CD4-positive, alpha-beta T cell treated with Interleukin-6 for 4 hours (primary cell): ENCODE measurements at regions not wholly inside any gene's neighbourhood (a gene's known extent, or its start where the extent isn't known, plus 50 kb on each side); places are given as distances from the start of the nearest gene placed in this dataset.
"Not testable (repeated sequence)": the region's sequence is repeated elsewhere in the genome, so short reads cannot be mapped to it uniquely, and the experiment has no call there.

Experiments used
- DNase-seq: peaks from one replicate; pipeline ENCODE4 v3.0.0-alpha.2; 2020; ENCODE audit warnings: mixed read lengths

GRCh38 chr2:90087792-90088191 is 1396.3 kb downstream of the RPIA start:
- not testable (repeated sequence) for DNase-seq

- not testable (repeated sequence) for DNase-seq
Measured at GRCh38 chr2:90093571-90094270, 1402.2 kb downstream of the RPIA start.

- not testable (repeated sequence) for DNase-seq
Measured at GRCh38 chr2:90097617-90098016, 1406.1 kb downstream of the RPIA start.

GRCh38 chr2:90105142-90105541 is 1413.7 kb downstream of the RPIA start:
- DNase-seq, result not testable (repeated sequence)

- DNase-seq, result not testable (repeated sequence)
Measured at GRCh38 chr2:90123409-90123808, 1431.9 kb downstream of the RPIA start.

GRCh38 chr2:90139046-90139445 is 1447.6 kb downstream of the RPIA start:
- DNase-seq, result not testable (repeated sequence)

GRCh38 chr2:90141558-90141957 is 1450.1 kb downstream of the RPIA start:
- DNase-seq, result not testable (repeated sequence)

- DNase-seq, result not testable (repeated sequence)
Measured at GRCh38 chr2:90151805-90152204, 1460.3 kb downstream of the RPIA start.

- not testable (repeated sequence) for DNase-seq
Measured at GRCh38 chr2:90170978-90171377, 1479.5 kb downstream of the RPIA start.

GRCh38 chr2:90173081-90173480 is 1481.6 kb downstream of the RPIA start:
- DNase-seq, result not testable (repeated sequence)

- not testable (repeated sequence) for DNase-seq
Measured at GRCh38 chr2:90179591-90179990, 1488.1 kb downstream of the RPIA start.

GRCh38 chr2:90207454-90208058 is 1516.1 kb downstream of the RPIA start:
- DNase-seq, result no peak

- no peak for DNase-seq
Measured at GRCh38 chr2:90209009-90209408, 1517.5 kb downstream of the RPIA start.

- DNase-seq, result no peak
Measured at GRCh38 chr2:90209806-90210205, 1518.3 kb downstream of the RPIA start.

GRCh38 chr2:90215880-90216279 is 1524.4 kb downstream of the RPIA start:
- DNase-seq, result not testable (repeated sequence)

- DNase-seq, result not testable (repeated sequence)
Measured at GRCh38 chr2:90216801-90217200, 1525.3 kb downstream of the RPIA start.

- not testable (repeated sequence) for DNase-seq
Measured at GRCh38 chr2:90218534-90218933, 1527.1 kb downstream of the RPIA start.

- DNase-seq, result not testable (repeated sequence)
Measured at GRCh38 chr2:90220623-90221299, 1529.3 kb downstream of the RPIA start.

GRCh38 chr2:90221300-90221651 is 1529.8 kb downstream of the RPIA start:
- DNase-seq, result no peak

- not testable (repeated sequence) for DNase-seq
Measured at GRCh38 chr2:90224767-90225166, 1533.3 kb downstream of the RPIA start.

GRCh38 chr2:90226465-90227072 is 1535.1 kb downstream of the RPIA start:
- not testable (repeated sequence) for DNase-seq

- not testable (repeated sequence) for DNase-seq
Measured at GRCh38 chr2:90231199-90231598, 1539.7 kb downstream of the RPIA start.

GRCh38 chr2:90235452-90235851 is 1544.0 kb downstream of the RPIA start:
- not testable (repeated sequence) for DNase-seq
